Mesodermal cell (in vitro differentiated cells): ENCODE measurements at regions not wholly inside any gene's neighbourhood (a gene's known extent, or its start where the extent isn't known, plus 50 kb on each side); places are given as distances from the start of the nearest gene placed in this dataset.
"Not testable (repeated sequence)": the region's sequence is repeated elsewhere in the genome, so short reads cannot be mapped to it uniquely, and the experiment has no call there.

Experiments
- H3K27ac ChIP-seq: 2 replicates; pipeline ENCODE4 v1.7.0; 2013; ENCODE audit warnings: mild to moderate bottlenecking, low read depth, low read length, moderate library complexity; ENCODE audit not compliant: severe bottlenecking
- H3K36me3 ChIP-seq: 2 replicates; pipeline ENCODE4 v1.7.1; 2013; ENCODE audit warnings: mild to moderate bottlenecking, low read length, moderate library complexity; ENCODE audit not compliant: control insufficient read depth, insufficient read depth
- H3K4me1 ChIP-seq: one replicate; pipeline ENCODE4 v1.7.1; 2013; ENCODE audit warnings: mild to moderate bottlenecking, low read length; ENCODE audit not compliant: insufficient read depth, control insufficient read depth, poor library complexity, severe bottlenecking
- H3K4me3 ChIP-seq: 2 replicates; pipeline ENCODE4 v1.7.0; 2013; ENCODE audit warnings: low read length, control low read depth, mild to moderate bottlenecking; ENCODE audit not compliant: insufficient read depth, poor library complexity, severe bottlenecking; ENCODE audit errors: extremely low read depth
- H3K9me3 ChIP-seq: 2 replicates; pipeline ENCODE4 v1.7.1; 2013; ENCODE audit warnings: mild to moderate bottlenecking, low read length, moderate library complexity; ENCODE audit not compliant: control insufficient read depth
- WGBS, 2 experiments: methylation state at CpG; one replicate each; pipeline ENCODE4 v1.1.5; 2013; ENCODE audit warnings: missing lambda C conversion rate in 2 of 2; ENCODE audit not compliant: insufficient coverage in 2 of 2; 5-methylcytosine and 5-hydroxymethylcytosine counted together

- no peaks in the 10 kb centered on the region for H3K4me1 ChIP-seq
- no peaks in the 10 kb centered on the region for H3K36me3 ChIP-seq
- no CpG with 5 or more reads among the region's 1 CpG for WGBS, 2 experiments
- peaks cover 22% of the 10 kb centered on the region for H3K9me3 ChIP-seq
- no peak overlapping the region for H3K27ac ChIP-seq
- no peak overlapping the region for H3K4me3 ChIP-seq
These were observed 67.7 kb upstream of the GOT2 start for GRCh38 chr16:58801838-58802237.

GRCh38 chr16:58797137-58797801, 63.2 kb upstream of the GOT2 start:
- Histone ChIP-seq H3K9me3 (peaks cover 14% of the 10 kb centered on the region), H3K4me3 (no peak overlapping the region), H3K4me1 (no peaks in the 10 kb centered on the region), H3K36me3 (no peaks in the 10 kb centered on the region), H3K27ac (no peak overlapping the region)
- WGBS, 2 experiments: 92% methylated on average over 4 to 6 of the region's 9 CpGs

GRCh38 chr16:58793366-58793765, 59.2 kb upstream of the GOT2 start:
- Histone ChIP-seq H3K27ac (no peak overlapping the region), H3K4me1 (no peaks in the 10 kb centered on the region), H3K9me3 (no peaks in the 10 kb centered on the region), H3K36me3 (no peaks in the 10 kb centered on the region), H3K4me3 (no peak overlapping the region)
- 100% methylated on average over 1 of the region's 1 CpG; no CpG with 5 or more reads in 1 of the 2 experiments for WGBS, 2 experiments

- Histone ChIP-seq H3K4me1 (no peaks in the 10 kb centered on the region), H3K4me3 (no peak overlapping the region), H3K27ac (no peak overlapping the region), H3K9me3 (no peaks in the 10 kb centered on the region), H3K36me3 (no peaks in the 10 kb centered on the region)
- WGBS, 2 experiments: 57 to 60% methylated on average over 1 of the region's 2 CpGs
These were observed 58.1 kb upstream of the GOT2 start for GRCh38 chr16:58792188-58792587.

- H3K36me3 ChIP-seq, H3K4me1 ChIP-seq: not testable (repeated sequence)
- 97 to 99% methylated on average over 18 to 19 of the region's 32 CpGs for WGBS, 2 experiments
These were observed 56.9 kb upstream of the GOT2 start for GRCh38 chr16:58790816-58791557.

GRCh38 chr16:58789351-58789750, 55.2 kb upstream of the GOT2 start:
- 100% methylated on average over 1 of the region's 4 CpGs; no CpG with 5 or more reads in 1 of the 2 experiments for WGBS, 2 experiments
- no peaks in the 10 kb centered on the region for H3K4me1 ChIP-seq

More at GRCh38 chr16:58790816-58791557, 56.9 kb upstream of the GOT2 start:
- H3K4me3 ChIP-seq, H3K27ac ChIP-seq, H3K9me3 ChIP-seq: not testable (repeated sequence)

More at GRCh38 chr16:58789351-58789750, 55.2 kb upstream of the GOT2 start:
- no peak overlapping the region for H3K27ac ChIP-seq
- no peak overlapping the region for H3K4me3 ChIP-seq
- no peaks in the 10 kb centered on the region for H3K9me3 ChIP-seq
- no peaks in the 10 kb centered on the region for H3K36me3 ChIP-seq
